ENCODE measurements at regions not wholly inside any gene's neighbourhood (a gene's known extent, or its start where the extent isn't known, plus 50 kb on each side); places are given as distances from the start of the nearest gene placed in this dataset.
"Not testable (repeated sequence)": the region's sequence is repeated elsewhere in the genome, so short reads cannot be mapped to it uniquely, and the experiment has no call there.

GRCh38 chr12:74166096-74166495 lies 371.5 kb upstream of the ATXN7L3B start:
- TF ChIP-seq, protein P1, sequence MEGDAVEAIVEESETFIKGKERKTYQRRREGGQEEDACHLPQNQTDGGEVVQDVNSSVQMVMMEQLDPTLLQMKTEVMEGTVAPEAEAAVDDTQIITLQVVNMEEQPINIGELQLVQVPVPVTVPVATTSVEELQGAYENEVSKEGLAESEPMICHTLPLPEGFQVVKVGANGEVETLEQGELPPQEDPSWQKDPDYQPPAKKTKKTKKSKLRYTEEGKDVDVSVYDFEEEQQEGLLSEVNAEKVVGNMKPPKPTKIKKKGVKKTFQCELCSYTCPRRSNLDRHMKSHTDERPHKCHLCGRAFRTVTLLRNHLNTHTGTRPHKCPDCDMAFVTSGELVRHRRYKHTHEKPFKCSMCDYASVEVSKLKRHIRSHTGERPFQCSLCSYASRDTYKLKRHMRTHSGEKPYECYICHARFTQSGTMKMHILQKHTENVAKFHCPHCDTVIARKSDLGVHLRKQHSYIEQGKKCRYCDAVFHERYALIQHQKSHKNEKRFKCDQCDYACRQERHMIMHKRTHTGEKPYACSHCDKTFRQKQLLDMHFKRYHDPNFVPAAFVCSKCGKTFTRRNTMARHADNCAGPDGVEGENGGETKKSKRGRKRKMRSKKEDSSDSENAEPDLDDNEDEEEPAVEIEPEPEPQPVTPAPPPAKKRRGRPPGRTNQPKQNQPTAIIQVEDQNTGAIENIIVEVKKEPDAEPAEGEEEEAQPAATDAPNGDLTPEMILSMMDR (IDR thresholded peaks at IDR 0.05; ENCODE audit: low read depth, low read length, missing control alignments): no peak
- no peak overlapping the region for H3K4me3 ChIP-seq (replicated peaks; ENCODE audit: low read depth, low read length)
- DNase-seq (ENCODE audit: extremely low read depth, low read depth): no peak

- TF ChIP-seq, protein P1 (IDR thresholded peaks at IDR 0.05; ENCODE audit: low read depth, low read length, missing control alignments): no peak
- H3K4me3 ChIP-seq (replicated peaks; ENCODE audit: low read depth, low read length): no peak overlapping the region
- DNase-seq (ENCODE audit: extremely low read depth, low read depth): no peak
Measured at GRCh38 chr12:74169607-74170006, 368.0 kb upstream of the ATXN7L3B start.

DNA sequence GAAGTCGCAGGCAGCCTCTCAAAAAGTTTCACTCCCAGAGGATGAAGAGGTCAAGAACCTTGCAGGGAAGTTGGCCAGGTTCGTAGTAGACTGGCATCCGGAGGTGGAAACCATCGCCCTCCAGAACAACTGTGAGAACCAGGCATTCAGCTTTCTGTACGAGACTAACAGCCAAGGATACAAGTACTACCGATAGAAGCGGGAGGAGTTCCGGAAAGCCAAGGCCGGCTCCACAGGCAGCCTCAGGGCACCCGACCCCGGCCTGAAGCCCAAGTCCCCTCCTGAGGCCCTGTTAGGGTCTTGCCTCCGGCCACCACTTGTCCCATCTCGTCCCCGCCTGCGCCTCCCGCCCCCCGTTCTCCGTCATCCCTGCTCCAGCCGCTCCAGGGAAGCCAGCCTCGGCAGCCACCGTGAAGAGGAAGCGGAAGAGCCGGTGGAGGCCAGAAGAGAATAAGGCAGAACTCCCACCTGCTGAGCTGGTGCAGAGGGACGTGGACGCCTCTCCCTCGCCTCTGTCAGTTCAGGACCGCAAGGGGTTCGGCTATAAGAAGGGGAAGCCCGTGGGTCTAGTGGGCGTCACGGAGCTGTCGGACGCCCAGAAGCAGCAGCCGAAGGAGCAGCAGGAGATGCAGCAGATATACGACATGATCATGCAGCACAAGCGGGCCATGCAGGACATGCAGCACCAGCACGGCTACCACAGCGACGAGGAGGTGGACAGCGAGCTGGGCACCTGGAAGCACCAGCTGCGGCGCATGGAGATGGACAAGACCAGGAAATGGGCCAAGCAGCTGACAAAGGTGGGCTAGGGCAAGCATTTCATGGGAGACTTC lies 366.8 kb upstream of the ATXN7L3B start:
- no peak for DNase-seq (ENCODE audit: extremely low read depth, low read depth)
- TF ChIP-seq, protein P1 (IDR thresholded peaks at IDR 0.05; ENCODE audit: low read depth, low read length, missing control alignments): no peak
- no peak overlapping the region for H3K4me3 ChIP-seq (replicated peaks; ENCODE audit: low read depth, low read length)

GRCh38 chr12:74171478-74171909 lies 366.1 kb upstream of the ATXN7L3B start:
- DNase-seq (ENCODE audit: extremely low read depth, low read depth): no peak

GRCh38 chr12:74174961-74175360 lies 362.7 kb upstream of the ATXN7L3B start:
- not testable (repeated sequence) for H3K4me3 ChIP-seq (replicated peaks; ENCODE audit: low read depth, low read length)

More at GRCh38 chr12:74171478-74171909, 366.1 kb upstream of the ATXN7L3B start:
- no peak overlapping the region for H3K4me3 ChIP-seq (replicated peaks; ENCODE audit: low read depth, low read length)
- TF ChIP-seq, protein P1 (IDR thresholded peaks at IDR 0.05; ENCODE audit: low read depth, low read length, missing control alignments): no peak

GRCh38 chr12:74185360-74185759 lies 352.3 kb upstream of the ATXN7L3B start:
- TF ChIP-seq, protein P1 (IDR thresholded peaks at IDR 0.05; ENCODE audit: low read depth, low read length, missing control alignments): no peak
- no peak for DNase-seq (ENCODE audit: extremely low read depth, low read depth)
- H3K4me3 ChIP-seq (replicated peaks; ENCODE audit: low read depth, low read length): no peak overlapping the region

More at GRCh38 chr12:74174961-74175360, 362.7 kb upstream of the ATXN7L3B start:
- DNase-seq (ENCODE audit: extremely low read depth, low read depth): not testable (repeated sequence)

GRCh38 chr12:74193191-74193590 lies 344.4 kb upstream of the ATXN7L3B start:
- no peak for DNase-seq (ENCODE audit: extremely low read depth, low read depth)
- TF ChIP-seq, protein P1 (IDR thresholded peaks at IDR 0.05; ENCODE audit: low read depth, low read length, missing control alignments): no peak
- H3K4me3 ChIP-seq (replicated peaks; ENCODE audit: low read depth, low read length): no peak overlapping the region

Measured in HFF-Myc (cell line).